GM19324 (cell line): ENCODE measurements at regions not wholly inside any gene's neighbourhood (a gene's known extent, or its start where the extent isn't known, plus 50 kb on each side); places are given as distances from the start of the nearest gene placed in this dataset.
"Not testable (repeated sequence)": the region's sequence is repeated elsewhere in the genome, so short reads cannot be mapped to it uniquely, and the experiment has no call there.

ENCODE experiments used
- ATAC-seq: cut with Tn5 transposase; IDR thresholded peaks from one replicate; pipeline ENCODE4 v1.9.1; 2021; ENCODE audit warnings: mild to moderate bottlenecking, moderate library complexity; ENCODE audit not compliant: unreplicated experiment, low FRiP score

GRCh38 chr14:40954448-40955130 lies 652.1 kb upstream of the LRFN5 start:
- not testable (repeated sequence) for ATAC-seq

- ATAC-seq, result no peak
Measured at GRCh38 chr14:40944521-40944920, 662.2 kb upstream of the LRFN5 start.

DNA sequence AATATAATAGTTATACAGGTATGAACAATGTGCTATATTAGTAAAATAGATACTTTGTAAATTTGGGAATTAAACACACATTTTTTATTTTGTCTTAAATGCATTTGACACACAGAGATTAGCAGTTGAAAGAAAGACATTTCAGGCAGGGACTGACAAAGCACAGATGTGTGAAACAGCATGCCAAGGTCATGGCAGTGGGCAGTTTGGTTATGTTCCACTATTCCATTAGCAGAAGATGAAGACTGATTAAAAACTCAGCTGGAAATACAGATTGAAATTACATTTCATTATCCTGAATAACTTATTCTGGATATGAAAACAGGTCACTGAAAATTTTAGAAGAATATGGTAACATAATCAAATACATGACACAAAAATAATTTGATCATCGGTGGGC lies 669.8 kb upstream of the LRFN5 start:
- ATAC-seq, result no peak

GRCh38 chr14:40920380-40920779 lies 686.3 kb upstream of the LRFN5 start:
- ATAC-seq, result no peak

- no peak for ATAC-seq
Measured at GRCh38 chr14:40911141-40911540, 695.5 kb upstream of the LRFN5 start.

DNA sequence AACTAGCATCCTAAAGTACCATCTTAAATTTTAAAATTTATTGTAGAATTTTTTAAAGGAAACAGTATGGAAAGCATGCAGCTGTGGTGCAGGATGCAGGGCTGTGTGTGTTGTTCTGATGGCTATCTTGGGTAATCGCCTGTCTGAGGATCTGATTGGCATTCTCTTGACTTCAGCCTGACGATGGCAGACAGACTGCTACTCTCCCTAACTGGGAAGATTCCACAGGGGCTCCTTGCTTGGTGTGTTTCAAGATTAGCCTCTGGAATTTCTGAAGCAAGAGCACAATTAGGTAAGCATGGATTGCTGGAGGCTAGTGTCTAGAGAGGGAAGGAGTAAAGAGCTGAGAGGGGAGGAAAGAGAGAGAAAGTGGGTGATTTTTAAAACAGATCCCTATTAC lies 696.8 kb upstream of the LRFN5 start:
- ATAC-seq, result no peak

- ATAC-seq, result no peak
Measured at GRCh38 chr14:40903709-40904108, 703.0 kb upstream of the LRFN5 start.

DNA sequence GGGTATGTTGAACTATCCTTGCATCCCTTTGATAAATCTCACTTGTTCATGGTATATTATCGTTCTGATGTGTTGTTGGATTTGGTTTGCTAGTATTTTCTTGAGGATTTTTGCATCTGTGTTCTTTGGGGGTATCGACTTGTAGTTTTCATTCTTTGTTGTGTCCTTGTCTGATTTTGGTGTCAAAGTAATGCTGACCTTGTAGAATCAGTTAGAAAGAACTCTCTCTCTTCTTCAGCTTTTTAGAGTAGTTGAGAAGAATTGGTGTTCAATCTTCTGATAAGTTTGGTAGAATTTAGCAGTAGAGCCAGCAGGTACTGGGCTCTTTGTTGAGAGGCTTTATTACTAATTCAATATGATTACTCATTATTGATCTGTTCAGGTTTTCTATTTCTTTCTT lies 707.2 kb upstream of the LRFN5 start:
- no peak for ATAC-seq

GRCh38 chr14:40894846-40895245 lies 711.8 kb upstream of the LRFN5 start:
- no peak for ATAC-seq

DNA sequence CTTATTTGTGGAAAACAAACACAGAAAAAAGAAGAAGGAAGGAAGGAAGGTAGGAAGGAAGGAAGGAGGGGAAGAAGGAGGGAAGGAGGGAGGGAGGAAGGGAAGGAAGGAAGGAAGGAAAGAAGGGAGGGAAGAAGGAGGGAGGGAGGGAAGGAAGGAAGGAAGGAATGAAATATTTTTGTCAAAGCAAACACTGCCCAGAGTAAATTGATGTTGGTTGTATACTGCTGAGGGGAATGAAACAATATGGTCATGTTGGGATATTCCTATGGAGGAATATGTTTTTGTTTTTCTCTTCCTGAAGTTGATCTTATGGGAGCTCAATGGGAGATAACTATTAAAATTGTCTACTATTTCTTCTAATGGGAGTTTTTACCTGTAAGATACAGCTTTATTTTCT lies 717.5 kb upstream of the LRFN5 start:
- no peak for ATAC-seq

DNA sequence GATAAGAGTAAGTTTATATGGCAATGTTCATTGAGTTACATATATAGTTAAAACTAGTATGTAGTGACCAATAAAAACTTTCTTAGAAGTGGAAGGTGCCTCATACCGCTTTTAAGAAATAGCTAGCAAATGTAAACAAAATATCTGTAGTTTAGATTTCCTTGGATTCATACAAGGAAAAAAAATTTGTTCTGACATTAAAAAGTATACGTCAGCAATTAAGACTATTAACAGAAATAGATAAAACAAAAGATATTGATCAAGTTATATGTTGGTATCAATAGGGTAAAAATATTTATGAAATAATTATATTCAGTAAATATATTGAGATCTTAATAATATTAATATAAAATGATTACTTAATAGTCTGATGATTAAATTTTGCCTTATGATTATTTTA lies 718.8 kb upstream of the LRFN5 start:
- no peak for ATAC-seq

GRCh38 chr14:40870252-40870651 lies 736.4 kb upstream of the LRFN5 start:
- no peak for ATAC-seq

DNA sequence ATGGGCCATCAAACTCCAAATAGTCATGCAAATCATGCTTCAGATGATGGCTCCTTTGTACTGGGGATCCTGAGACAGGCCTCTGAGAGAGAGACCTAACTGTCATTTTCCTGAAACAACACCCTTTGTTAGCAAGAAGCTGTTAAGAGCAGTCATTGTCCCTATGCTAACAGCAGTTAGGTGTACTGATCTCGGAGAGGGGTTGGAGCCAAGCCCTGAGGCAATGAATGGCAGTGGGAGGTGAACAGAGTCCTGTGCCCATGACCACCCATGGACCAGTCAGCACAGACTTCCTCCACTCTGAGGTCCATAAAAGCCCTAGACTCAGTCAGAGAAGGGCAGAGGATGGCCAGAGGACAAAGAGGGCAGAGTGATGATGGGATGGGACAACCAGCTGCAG lies 747.6 kb upstream of the LRFN5 start:
- ATAC-seq, result no peak

DNA sequence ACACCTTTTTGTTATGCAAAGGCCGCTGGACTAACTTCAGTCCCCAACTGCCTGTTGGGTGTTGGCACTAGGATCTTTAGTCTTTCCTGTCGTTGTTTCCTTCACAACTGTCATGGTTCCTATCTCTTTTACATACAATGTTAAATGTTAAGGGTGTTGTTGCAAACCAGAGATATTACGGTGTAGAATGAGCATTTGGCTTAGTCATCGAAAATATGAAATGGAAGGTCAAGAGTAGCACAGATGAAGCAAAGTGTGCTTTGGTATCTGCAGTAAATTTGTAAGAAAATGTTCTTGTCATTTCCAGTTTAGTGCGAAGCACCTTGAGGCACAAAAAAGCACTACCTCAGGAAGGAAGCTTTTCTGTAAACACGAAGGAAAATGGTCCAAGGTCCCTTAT lies 751.3 kb upstream of the LRFN5 start:
- no peak for ATAC-seq

DNA sequence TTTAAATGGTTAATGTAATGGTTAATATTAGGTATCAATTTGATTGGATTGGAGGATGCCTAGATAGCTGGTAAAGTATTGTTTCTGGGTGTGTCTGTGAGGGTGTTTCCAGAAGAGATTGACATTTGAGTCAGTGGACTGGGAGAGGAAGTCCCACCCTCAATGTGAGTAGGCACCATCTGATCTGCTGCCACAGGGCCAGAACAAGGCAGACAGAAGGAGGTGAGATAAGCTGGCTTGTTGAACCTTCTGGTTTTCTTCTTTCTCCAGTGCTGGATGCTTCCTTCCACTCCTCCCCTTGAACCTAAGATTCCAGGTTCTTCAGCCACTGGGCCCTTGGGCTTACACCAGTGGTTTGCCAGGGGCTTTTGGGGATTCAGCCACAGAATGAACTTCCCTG lies 756.5 kb upstream of the LRFN5 start:
- no peak for ATAC-seq

DNA sequence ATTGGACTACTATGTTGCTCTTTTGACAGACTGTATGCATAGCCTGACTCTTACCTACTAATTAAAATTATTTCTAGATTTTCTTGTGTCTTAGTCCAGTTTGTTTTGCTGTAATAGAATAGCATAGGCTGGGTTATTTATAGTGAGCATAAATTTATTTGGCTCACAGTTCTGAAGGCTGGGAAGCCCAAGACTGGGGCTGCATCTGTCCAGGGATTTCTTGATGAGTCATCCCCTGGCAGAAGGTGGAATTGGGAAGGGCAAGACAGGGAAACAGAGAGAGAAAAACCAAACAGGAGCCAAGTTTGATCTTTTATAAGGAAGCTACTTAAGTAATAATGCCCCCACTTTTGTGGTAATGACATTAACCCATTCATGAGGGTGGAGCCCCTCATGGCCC lies 759.2 kb upstream of the LRFN5 start:
- ATAC-seq, result no peak

- ATAC-seq, result no peak
Measured at GRCh38 chr14:40842816-40843215, 763.9 kb upstream of the LRFN5 start.

- ATAC-seq, result no peak
Measured at GRCh38 chr14:40841886-40842285, 764.8 kb upstream of the LRFN5 start.

GRCh38 chr14:40838601-40839000 lies 768.1 kb upstream of the LRFN5 start:
- ATAC-seq, result no peak

DNA sequence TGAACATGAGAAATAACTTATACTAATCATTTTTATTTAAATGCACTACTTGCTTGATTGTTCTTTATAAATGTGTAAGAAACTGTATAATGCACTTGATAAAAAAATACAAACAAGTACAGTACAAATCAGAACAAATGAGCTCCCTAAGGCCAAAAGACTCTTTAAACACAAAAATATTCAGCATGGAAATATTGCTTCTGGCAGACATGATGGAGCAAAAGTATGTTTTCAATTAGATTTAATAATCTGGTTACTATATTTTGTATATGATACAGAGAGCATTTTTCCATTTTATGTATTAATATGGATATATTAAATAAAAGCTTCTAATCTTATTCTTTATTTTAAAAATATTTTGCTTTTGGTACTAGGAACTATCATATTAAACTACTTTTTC lies 800.2 kb upstream of the LRFN5 start:
- ATAC-seq, result no peak

GRCh38 chr14:40796168-40796567 lies 810.5 kb upstream of the LRFN5 start:
- ATAC-seq, result no peak

DNA sequence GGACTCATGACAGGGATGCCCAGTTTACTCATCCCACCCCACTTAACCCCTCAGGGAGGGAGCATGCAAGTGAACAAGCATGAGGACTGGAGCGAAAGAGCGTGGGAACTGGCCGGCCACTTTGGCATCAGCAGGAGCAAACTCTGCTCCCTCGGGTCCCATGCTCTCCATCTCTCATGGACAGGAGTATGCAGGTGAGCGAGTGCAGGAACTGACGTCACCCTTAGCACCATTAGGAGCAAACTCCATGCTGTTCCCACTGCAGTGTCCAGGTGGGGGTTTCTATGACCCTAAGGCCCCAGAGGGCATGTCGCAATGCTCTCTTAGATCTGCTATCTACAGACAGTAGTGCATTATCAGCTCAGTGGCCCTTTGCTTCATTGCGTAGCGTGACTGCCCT lies 821.8 kb upstream of the LRFN5 start:
- ATAC-seq, result no peak

DNA sequence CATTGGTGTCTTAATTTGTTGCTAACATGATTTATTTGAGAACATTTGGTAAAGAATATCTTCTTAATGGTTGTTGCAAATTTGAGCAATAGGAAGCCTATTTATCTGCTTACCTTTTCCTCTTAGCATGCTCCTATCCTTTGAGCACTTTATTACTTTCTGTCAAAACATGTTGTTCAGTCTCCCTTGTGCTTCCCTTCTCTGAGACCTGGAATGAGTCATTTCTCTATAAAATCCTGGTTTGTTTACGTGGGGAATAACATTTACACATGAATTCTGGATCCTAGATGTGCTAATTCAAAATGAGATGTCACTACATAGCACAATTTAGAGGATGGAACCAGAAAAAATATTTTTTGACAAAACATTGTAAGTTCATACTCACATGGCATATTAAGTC lies 844.0 kb upstream of the LRFN5 start:
- ATAC-seq, result no peak
